ENCODE measurements at regions not wholly inside any gene's neighbourhood (a gene's known extent, or its start where the extent isn't known, plus 50 kb on each side); places are given as distances from the start of the nearest gene placed in this dataset.

- H3K4me1 ChIP-seq = no peaks in the 10 kb centered on the region
- TF ChIP-seq CTCF (IDR thresholded peaks at IDR 0.05) = no peak
- H3K27ac ChIP-seq = no peak overlapping the region
- H3K36me3 ChIP-seq = no peaks in the 10 kb centered on the region
- no peak overlapping the region for H3K9ac ChIP-seq (ENCODE audit: low read depth in 2 of 2, low read length in 2 of 2)
- no peak for DNase-seq
- H3K9me3 ChIP-seq = no peaks in the 10 kb centered on the region
- no peaks in the 10 kb centered on the region for H3K27me3 ChIP-seq
- intact Hi-C loops (cut with DNase I) = no loop called here
- H3K4me3 ChIP-seq = no peak overlapping the region
Measured at GRCh38 chrX:27910412-27910811, 70.8 kb downstream of the DCAF8L1 start.

DNA sequence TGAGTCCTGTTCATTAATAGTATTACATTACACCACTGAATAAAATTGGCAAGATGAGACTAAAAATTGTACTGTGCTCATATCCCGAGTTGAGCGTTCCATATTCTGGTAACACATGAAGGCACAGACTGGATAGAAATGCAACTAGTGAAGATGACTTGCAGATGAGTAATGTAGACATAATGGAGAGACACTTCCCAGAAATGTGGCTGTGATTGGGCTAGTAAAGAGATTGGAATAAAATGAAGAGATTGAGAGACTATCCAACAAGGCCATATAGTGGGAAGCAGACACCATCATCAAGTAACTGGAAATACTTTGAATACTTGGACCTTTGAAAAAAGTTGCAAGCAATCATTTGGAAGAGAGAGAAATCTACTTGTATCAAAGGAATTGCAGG lies 77.3 kb downstream of the DCAF8L1 start:
- H3K4me1 ChIP-seq = no peaks in the 10 kb centered on the region
- no peak overlapping the region for H3K4me3 ChIP-seq
- no peak overlapping the region for H3K27ac ChIP-seq
- no peaks in the 10 kb centered on the region for H3K27me3 ChIP-seq
- DNase-seq = no peak
- TF ChIP-seq CTCF (IDR thresholded peaks at IDR 0.05) = no peak
- no peaks in the 10 kb centered on the region for H3K36me3 ChIP-seq
- H3K9me3 ChIP-seq = no peaks in the 10 kb centered on the region
- intact Hi-C loops (cut with DNase I) = no loop called here
- H3K9ac ChIP-seq (ENCODE audit: low read depth in 2 of 2, low read length in 2 of 2) = no peak overlapping the region

DNA sequence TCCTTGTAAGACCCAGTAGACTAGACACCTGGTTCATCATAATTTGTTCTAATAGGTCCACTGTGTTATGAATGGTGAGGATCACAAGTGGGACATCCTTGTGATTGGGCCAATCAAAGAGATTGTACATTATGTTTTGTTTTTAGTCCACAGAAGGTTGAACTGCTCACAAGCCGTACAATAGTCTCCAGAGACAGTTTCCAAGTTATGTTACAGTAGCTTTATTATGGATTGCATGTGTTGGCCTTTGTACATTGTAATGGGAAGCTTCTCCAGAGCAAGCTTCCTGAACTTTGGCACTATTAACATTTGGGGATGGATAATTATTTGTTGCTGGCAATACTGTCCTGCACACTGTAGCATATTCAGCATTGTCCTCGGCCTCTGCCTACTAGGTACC lies 86.1 kb downstream of the MAGEB10 start:
- H3K27ac ChIP-seq = no peak overlapping the region
- no peak overlapping the region for H3K4me3 ChIP-seq
- no peaks in the 10 kb centered on the region for H3K27me3 ChIP-seq
- H3K36me3 ChIP-seq = no peaks in the 10 kb centered on the region
- TF ChIP-seq CTCF (IDR thresholded peaks at IDR 0.05) = no peak
- DNase-seq = no peak
- no peak overlapping the region for H3K9ac ChIP-seq (ENCODE audit: low read depth in 2 of 2, low read length in 2 of 2)
- no peaks in the 10 kb centered on the region for H3K4me1 ChIP-seq
- intact Hi-C loops (cut with DNase I) = no loop called here
- H3K9me3 ChIP-seq = no peaks in the 10 kb centered on the region

- intact Hi-C loops (cut with DNase I) = no loop called here
- TF ChIP-seq CTCF (IDR thresholded peaks at IDR 0.05) = no peak
- Histone ChIP-seq H3K27me3 (no peaks in the 10 kb centered on the region), H3K9me3 (no peaks in the 10 kb centered on the region), H3K4me3 (no peak overlapping the region), H3K4me1 (no peaks in the 10 kb centered on the region), H3K27ac (no peak overlapping the region), H3K36me3 (no peaks in the 10 kb centered on the region), H3K9ac (ENCODE audit: low read depth in 2 of 2, low read length in 2 of 2) (no peak overlapping the region)
- DNase-seq = no peak
Measured at GRCh38 chrX:27893211-27893610, 85.4 kb downstream of the MAGEB10 start.

GRCh38 chrX:27890611-27891010 lies 82.8 kb downstream of the MAGEB10 start:
- no peak for DNase-seq
- no peaks in the 10 kb centered on the region for H3K27me3 ChIP-seq
- no peak for TF ChIP-seq CTCF (IDR thresholded peaks at IDR 0.05)
- H3K36me3 ChIP-seq = no peaks in the 10 kb centered on the region
- no peak overlapping the region for H3K9ac ChIP-seq (ENCODE audit: low read depth in 2 of 2, low read length in 2 of 2)
- no peak overlapping the region for H3K27ac ChIP-seq
- intact Hi-C loops (cut with DNase I) = no loop called here
- H3K4me3 ChIP-seq = no peak overlapping the region
- no peaks in the 10 kb centered on the region for H3K9me3 ChIP-seq
- H3K4me1 ChIP-seq = no peaks in the 10 kb centered on the region

GRCh38 chrX:27889878-27890277 lies 82.1 kb downstream of the MAGEB10 start:
- Histone ChIP-seq H3K4me1 (no peaks in the 10 kb centered on the region), H3K36me3 (no peaks in the 10 kb centered on the region), H3K27ac (no peak overlapping the region), H3K9me3 (no peaks in the 10 kb centered on the region), H3K4me3 (no peak overlapping the region), H3K27me3 (no peaks in the 10 kb centered on the region), H3K9ac (ENCODE audit: low read depth in 2 of 2, low read length in 2 of 2) (no peak overlapping the region)
- no peak for DNase-seq
- intact Hi-C loops (cut with DNase I) = no loop called here
- no peak for TF ChIP-seq CTCF (IDR thresholded peaks at IDR 0.05)
